K562 (cell line): ENCODE measurements at regions not wholly inside any gene's neighbourhood (a gene's known extent, or its start where the extent isn't known, plus 50 kb on each side); places are given as distances from the start of the nearest gene placed in this dataset.

Source experiments
- ATAC-seq: fragments of 200-7000 bp; cut with Tn5 transposase; 3 replicates; pipeline ENCODE4 v1.9.1; 2020; ENCODE audit warnings: moderate library complexity
- BruUV-seq: library from RNA; stranded (reverse); fragments of 400-500 nt; replicated peaks from 2 replicates; lab custom pipeline; 2021; lab: Mats Ljungman, UMichigan
- CTCF ChIA-PET: fragments of 300-600 bp; formaldehyde crosslinking; extraction: SDS; loops from one replicate; lab custom pipeline; 2021; ENCODE audit warnings: low intra/inter-chr PET ratio; lab: Yijun Ruan, JAX
- POLR2A ChIA-PET: fragments of 300-600, 350-650 bp; sonication (Branson Sonifier 250); formaldehyde crosslinking; extraction: SDS; loops from one replicate; lab custom pipeline; 2021; ENCODE audit warnings: antibody characterized with exemption, inconsistent platforms; lab: Yijun Ruan, JAX
- DNase-seq, 4 experiments: peaks; one replicate each; pipeline versions ENCODE4 v3.0.0 to v3.0.0-alpha.2; 2011 to 2018; ENCODE audit warnings: low spot score in 3 of 4, mixed read lengths in 3 of 4; ENCODE audit errors: extremely low read depth in 1 of 4
- FAIRE-seq: peaks from 2 replicates; lab custom pipeline; 2011; peaks lifted over from hg19 to GRCh38; lab: Jason Lieb, UNC
- H2AFZ ChIP-seq: 2 replicates; pipeline ENCODE4 v1.6.0; 2011; ENCODE audit warnings: low read depth, low read length, control low read depth, inconsistent platforms
- H3K27ac ChIP-seq: fragments of 200-600 bp; 3 replicates; pipeline ENCODE4 v1.8.0; 2011; ENCODE audit warnings: low read depth, mild to moderate bottlenecking, control low read depth, inconsistent platforms, low read length, moderate library complexity, mixed read lengths; ENCODE audit errors: extremely low read depth
- H3K27me3 ChIP-seq, 2 experiments: fragments of 300-600 bp in 1 of 2; 2 replicates in 1 of 2; 3 replicates in 1 of 2; pipeline versions ENCODE4 v1.6.0 to v1.8.0; 2011; ENCODE audit warnings: inconsistent platforms in 2 of 2, low read length in 2 of 2, mild to moderate bottlenecking in 1 of 2, mixed read lengths in 1 of 2, moderate library complexity in 1 of 2; ENCODE audit not compliant: control insufficient read depth in 2 of 2, insufficient read depth in 2 of 2
- H3K36me3 ChIP-seq: fragments of 300-600 bp; 3 replicates; pipeline ENCODE4 v1.8.0; 2011; ENCODE audit warnings: mild to moderate bottlenecking, low read length, inconsistent platforms; ENCODE audit not compliant: control insufficient read depth, insufficient read depth
- H3K4me1 ChIP-seq, 2 experiments: fragments of 200-600 bp in 1 of 2; replicated peaks in 1 of 2; 2 replicates in 1 of 2; 3 replicates in 1 of 2; pipeline versions ENCODE4 v1.5.1 to v1.8.0; 2011; ENCODE audit warnings: inconsistent platforms in 2 of 2, low read length in 2 of 2, mild to moderate bottlenecking in 1 of 2, mixed read lengths in 1 of 2, moderate library complexity in 1 of 2; ENCODE audit not compliant: control insufficient read depth in 2 of 2, insufficient read depth in 2 of 2
- H3K4me2 ChIP-seq: 2 replicates; pipeline ENCODE4 v1.6.1; 2011; ENCODE audit warnings: low read length, control low read depth, inconsistent platforms, mixed read lengths; ENCODE audit not compliant: insufficient read depth
- H3K4me3 ChIP-seq: fragments of 200-600 bp; sonication (generic), shearing (Covaris generic); 2 replicates; pipeline ENCODE4 v1.5.1; 2016; ENCODE audit warnings: control low read depth, inconsistent platforms
- H3K79me2 ChIP-seq: fragments of 200-600 bp; 3 replicates; pipeline ENCODE4 v1.8.0; 2011; ENCODE audit warnings: low read length, inconsistent platforms; ENCODE audit not compliant: control insufficient read depth, insufficient read depth
- H3K9ac ChIP-seq, 2 experiments: 2 replicates each; pipeline versions ENCODE4 v1.6.0 to v1.6.1; 2011; ENCODE audit warnings: low read depth in 2 of 2, low read length in 2 of 2, control low read depth in 1 of 2, inconsistent platforms in 1 of 2, mild to moderate bottlenecking in 1 of 2, mixed read lengths in 1 of 2; ENCODE audit not compliant: insufficient read depth in 1 of 2
- H3K9me1 ChIP-seq: one replicate; pipeline ENCODE4 v1.6.0; 2011; ENCODE audit warnings: inconsistent platforms, mild to moderate bottlenecking, low read length, moderate library complexity; ENCODE audit not compliant: control insufficient read depth, insufficient read depth
- H3K9me3 ChIP-seq: replicated peaks from 2 replicates; pipeline ENCODE4 v1.5.1; 2011; ENCODE audit warnings: low read depth, low read length, inconsistent platforms; ENCODE audit not compliant: control insufficient read depth, insufficient read depth
- H4K20me1 ChIP-seq: replicated peaks from 2 replicates; pipeline ENCODE4 v1.6.1; 2011; ENCODE audit warnings: low read length, inconsistent platforms, mixed read lengths; ENCODE audit not compliant: control insufficient read depth, insufficient read depth
- MXD1 ChIP-seq: fragments of 250-450 bp; sonication (Bioruptor Pico); IDR thresholded peaks from 2 replicates; pipeline ENCODE4 v1.8.0; 2021; ENCODE audit warnings: borderline replicate concordance, mild to moderate bottlenecking, moderate library complexity; ENCODE audit not compliant: poor library complexity, severe bottlenecking
- NFIX ChIP-seq: fragments of 250-450 bp; sonication (Bioruptor Pico); IDR thresholded peaks from 2 replicates; pipeline ENCODE4 v1.4.0; 2020; ENCODE audit warnings: low read depth, mild to moderate bottlenecking, moderate library complexity
- ZBTB11 ChIP-seq, 3 experiments: fragments of 200-800 bp in 1 of 3; fragments of 250-450 bp in 1 of 3; fragments of 450-650 bp in 1 of 3; sonication (Bioruptor Pico) in 1 of 3; sonication (Bioruptor generic) in 1 of 3; formaldehyde crosslinking in 1 of 3; IDR thresholded peaks; 2 replicates each; pipeline versions ENCODE4 v1.6.1 to v1.8.0; 2016 to 2022; ENCODE audit warnings: mild to moderate bottlenecking in 2 of 3, missing genetic modification characterization in 2 of 3, missing compliant biosample characterization in 1 of 3, moderate library complexity in 1 of 3
- WGBS: fragments of 100-300 bp; shearing (Covaris generic); methylation state at CpG from one replicate; pipeline ENCODE4 v1.1.6; 2016; ENCODE audit warnings: low coverage, mixed read lengths; ENCODE audit not compliant: insufficient coverage; ENCODE audit errors: missing lambda C conversion rate; 5-methylcytosine and 5-hydroxymethylcytosine counted together
- in situ Hi-C: fragments of 300-500 bp; cut with MboI; formaldehyde crosslinking; loops from 4 replicates; pipeline ENCODE4 v1.15.0; 2018; ENCODE audit warnings: inconsistent platforms, mixed read lengths
- intact Hi-C: fragments of 100-400 bp; cut with micrococcal nuclease; formaldehyde crosslinking; loops from 2 replicates; pipeline ENCODE4 v1.14.2; 2022

- no peaks in the 10 kb centered on the region for H3K9me1 ChIP-seq
- ChIA-PET POLR2A (no interaction called here), CTCF (no interaction called here)
- H2AFZ ChIP-seq, result no peak overlapping the region
- H4K20me1 ChIP-seq, result no peaks in the 10 kb centered on the region
- TF ChIP-seq ZBTB11 (CRISPR knock-in tag; IDR thresholded peaks at IDR 0.05) (peak in 1 of 3 experiments; percentile 43; a peak in 2 of 6 replicates), MXD1 (CRISPR knock-in tag) (no peak), NFIX (CRISPR knock-in tag) (no peak)
- WGBS, result 20% methylated on average over 4 of the region's 4 CpGs
- no peak overlapping the region for H3K4me3 ChIP-seq
- H3K36me3 ChIP-seq, result no peaks in the 10 kb centered on the region
- H3K27me3 ChIP-seq, result no peaks in the 10 kb centered on the region
- ATAC-seq (no peak), FAIRE-seq (no peak), DNase-seq (no peak)
- no peak overlapping the region for H3K4me2 ChIP-seq
- in situ Hi-C loops (no loop called here), intact Hi-C loops (no loop called here)
- H3K9me3 ChIP-seq, result no peaks in the 10 kb centered on the region
- no peak overlapping the region for H3K9ac ChIP-seq
- H3K4me1 ChIP-seq, result no peaks in the 10 kb centered on the region
- no peak overlapping the region for H3K27ac ChIP-seq
- H3K79me2 ChIP-seq, result no peaks in the 10 kb centered on the region
- no TSS peak for BruUV-seq
Observed at GRCh38 chr3:64865839-64866570, 178.2 kb upstream of the ADAMTS9 start.
